ACC112 (cell line): ENCODE measurements at regions not wholly inside any gene's neighbourhood (a gene's known extent, or its start where the extent isn't known, plus 50 kb on each side); places are given as distances from the start of the nearest gene placed in this dataset.
"Not testable (repeated sequence)": the region's sequence is repeated elsewhere in the genome, so short reads cannot be mapped to it uniquely, and the experiment has no call there.

ENCODE experiments used
- H2AFZ ChIP-seq: fragments of 200-600 bp; sonication (generic); one replicate; pipeline ENCODE4 v1.6.0; 2017; ENCODE audit warnings: antibody characterized with exemption, low read length; ENCODE audit not compliant: unreplicated experiment
- H3K27ac ChIP-seq: fragments of 200-600 bp; sonication (generic); 2 replicates; pipeline ENCODE4 v1.5.1; 2014; ENCODE audit warnings: low read depth, mild to moderate bottlenecking, antibody characterized with exemption, low read length, moderate library complexity
- H3K27me3 ChIP-seq: fragments of 200-600 bp; sonication (generic); 2 replicates; pipeline ENCODE4 v1.6.1; 2014; ENCODE audit warnings: mild to moderate bottlenecking, antibody characterized with exemption, low read length, moderate library complexity, mixed read lengths; ENCODE audit not compliant: insufficient read depth
- H3K36me3 ChIP-seq: fragments of 200-600 bp; sonication (generic); 2 replicates; pipeline ENCODE4 v1.6.1; 2016; ENCODE audit warnings: mild to moderate bottlenecking, antibody characterized with exemption, low read length, moderate library complexity, mixed read lengths; ENCODE audit not compliant: insufficient read depth
- H3K4me1 ChIP-seq: fragments of 200-600 bp; sonication (generic); one replicate; pipeline ENCODE4 v1.6.1; 2016; ENCODE audit warnings: low read length, mixed read lengths; ENCODE audit not compliant: insufficient read depth, unreplicated experiment, control insufficient read depth
- H3K4me3 ChIP-seq: fragments of 200-600 bp; sonication (generic); 2 replicates; pipeline ENCODE4 v1.5.1; 2014; ENCODE audit warnings: mild to moderate bottlenecking, low read depth, low read length
- H3K79me2 ChIP-seq: fragments of 200-600 bp; sonication (generic); one replicate; pipeline ENCODE4 v1.6.0; 2016; ENCODE audit warnings: low read length; ENCODE audit not compliant: control insufficient read depth, unreplicated experiment, insufficient read depth

DNA sequence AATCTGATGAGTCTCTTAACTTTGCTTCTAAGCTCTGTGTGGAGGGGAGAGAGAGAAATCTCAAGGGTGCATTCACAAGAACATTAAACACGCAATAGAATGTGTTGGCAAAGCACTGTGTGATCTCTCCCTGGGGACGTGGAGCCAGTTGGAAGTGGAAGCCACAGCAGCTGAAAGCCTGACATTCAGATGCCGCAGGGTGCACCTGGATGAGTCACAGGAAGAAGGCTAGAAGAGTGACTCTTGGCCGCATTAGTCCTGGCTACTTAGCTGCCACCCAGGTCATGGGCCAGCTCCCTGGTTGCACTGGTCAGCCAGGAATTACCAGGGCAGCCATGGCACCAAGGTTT lies 186.9 kb downstream of the ADRA2C start:
- not testable (repeated sequence) for H3K79me2 ChIP-seq, H3K4me1 ChIP-seq, H2AFZ ChIP-seq, H3K36me3 ChIP-seq, H3K27ac ChIP-seq, H3K27me3 ChIP-seq, H3K4me3 ChIP-seq

GRCh38 chr4:3954540-3955320 lies 188.5 kb downstream of the ADRA2C start:
- H3K36me3 ChIP-seq, H3K27me3 ChIP-seq, H3K4me1 ChIP-seq, H3K79me2 ChIP-seq: not testable (repeated sequence)
- H3K4me3 ChIP-seq = peak overlapping the region; percentile 96
- peak overlapping the region; percentile 95 for H3K27ac ChIP-seq
- peak overlapping the region; percentile 91 for H2AFZ ChIP-seq

GRCh38 chr4:3955321-3956164 lies 189.4 kb downstream of the ADRA2C start:
- not testable (repeated sequence) for H3K4me1 ChIP-seq
- peak overlapping the region; percentile 95 for H3K27ac ChIP-seq

DNA sequence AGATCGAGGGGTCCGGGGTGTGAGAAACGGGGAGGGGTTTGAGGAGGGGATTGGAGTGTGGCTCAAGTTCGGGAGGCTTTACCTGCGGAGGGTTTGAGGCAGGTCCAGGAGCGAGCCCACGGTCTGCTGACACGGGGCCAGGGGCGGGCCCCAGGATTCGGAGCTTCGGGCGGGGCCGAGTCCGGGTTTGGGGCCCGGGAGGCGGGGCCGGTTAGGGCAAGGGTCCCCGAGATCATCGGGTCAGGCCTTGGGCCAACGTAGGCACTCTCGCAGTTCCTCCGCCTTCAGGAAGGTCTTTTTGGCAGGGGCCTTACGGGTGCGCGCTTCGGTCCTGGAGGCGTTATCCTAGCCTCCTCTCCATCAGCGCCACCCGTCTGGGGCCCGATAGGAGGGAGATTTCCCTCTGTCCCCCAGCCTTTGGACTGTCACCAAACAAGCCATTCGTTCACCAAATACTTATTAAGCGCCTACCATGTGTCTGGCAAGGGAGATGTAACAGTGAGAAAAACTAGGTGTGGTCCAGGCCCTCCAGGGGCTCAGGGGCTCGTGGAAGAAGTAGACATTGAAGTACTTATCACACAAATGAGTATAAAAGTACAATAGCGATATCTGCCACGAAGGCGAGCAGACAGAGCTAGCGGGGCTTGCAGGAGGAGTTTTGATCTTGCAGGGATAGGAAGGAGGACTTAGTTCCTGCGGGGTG lies 190.1 kb downstream of the ADRA2C start:
- H3K27ac ChIP-seq, H3K4me1 ChIP-seq, H3K36me3 ChIP-seq, H3K27me3 ChIP-seq, H3K79me2 ChIP-seq: not testable (repeated sequence)
- Histone ChIP-seq H2AFZ (peak overlapping the region; percentile 50), H3K4me3 (peak overlapping the region; percentile 74)

More at GRCh38 chr4:3955321-3956164, 189.4 kb downstream of the ADRA2C start:
- not testable (repeated sequence) for H3K79me2 ChIP-seq, H3K27me3 ChIP-seq, H3K36me3 ChIP-seq
- Histone ChIP-seq H2AFZ (peak overlapping the region; percentile 91), H3K4me3 (peak overlapping the region; percentile 96)

DNA sequence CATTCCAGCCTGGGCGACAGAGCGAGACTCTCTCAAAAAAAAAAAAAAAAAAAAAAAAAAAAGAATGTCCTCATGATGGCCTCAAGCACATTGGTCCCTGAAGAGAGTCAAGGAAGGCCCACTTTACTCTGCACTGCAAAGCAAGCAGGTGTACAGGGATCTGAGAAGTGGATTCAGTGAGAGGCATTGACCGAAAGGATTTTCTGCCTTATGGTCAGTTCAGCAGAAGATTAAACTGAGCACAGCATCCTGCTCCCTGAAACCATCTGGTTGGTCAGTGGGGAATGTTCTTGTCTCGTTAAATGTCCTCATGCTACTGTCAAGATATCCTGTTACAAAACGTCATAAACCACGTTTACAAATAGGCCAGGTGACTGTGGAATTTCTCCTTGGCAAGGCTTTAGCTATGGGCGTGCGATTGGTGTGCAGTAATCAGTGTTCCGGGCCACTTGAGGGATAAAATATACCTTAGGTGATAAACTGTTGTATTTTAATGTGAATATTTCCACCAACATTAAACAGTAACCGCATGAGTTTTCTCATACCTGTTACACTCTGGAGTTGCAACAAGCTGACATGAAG lies 195.0 kb downstream of the ADRA2C start:
- not testable (repeated sequence) for H3K27ac ChIP-seq, H2AFZ ChIP-seq, H3K36me3 ChIP-seq, H3K4me3 ChIP-seq, H3K27me3 ChIP-seq, H3K79me2 ChIP-seq, H3K4me1 ChIP-seq

DNA sequence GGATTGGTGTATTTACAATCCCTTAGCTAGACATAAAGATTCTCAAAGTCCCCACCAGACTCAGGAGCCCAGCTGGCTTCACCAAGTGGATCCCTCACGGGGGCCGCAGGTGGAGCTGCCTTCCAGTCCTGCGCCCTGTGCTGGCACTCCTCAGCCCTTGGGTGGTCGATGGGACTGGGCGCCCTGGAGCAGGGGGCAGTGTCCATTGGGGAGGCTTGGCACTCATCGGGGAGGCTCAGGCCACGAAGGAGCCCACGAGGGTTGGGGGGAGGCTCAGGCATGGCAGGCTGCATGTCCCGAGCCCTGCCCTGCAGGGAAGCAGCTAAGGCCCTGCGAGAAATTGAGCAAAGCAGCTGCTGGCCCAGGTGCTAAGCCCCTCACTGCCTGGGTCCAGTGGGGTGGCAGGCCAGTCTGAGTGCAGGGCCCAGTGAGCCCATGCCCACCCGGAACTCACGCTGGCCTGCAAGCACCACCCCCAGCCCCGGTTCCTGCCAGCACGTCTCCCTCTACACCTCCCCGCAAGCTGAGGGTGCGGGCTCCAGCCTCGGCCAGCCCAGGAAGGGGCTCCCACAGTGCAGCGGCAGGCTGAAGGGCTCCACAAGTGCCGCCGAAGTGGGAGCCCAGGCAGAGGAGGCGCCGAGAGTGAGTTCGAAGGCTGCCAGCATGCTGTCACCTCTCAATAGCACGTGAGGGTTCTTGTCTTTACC lies 198.5 kb downstream of the ADRA2C start:
- not testable (repeated sequence) for H3K27me3 ChIP-seq, H3K36me3 ChIP-seq, H3K79me2 ChIP-seq, H2AFZ ChIP-seq, H3K4me1 ChIP-seq, H3K27ac ChIP-seq, H3K4me3 ChIP-seq

GRCh38 chr4:3967204-3967603 lies 201.0 kb downstream of the ADRA2C start:
- not testable (repeated sequence) for H3K79me2 ChIP-seq, H3K27me3 ChIP-seq, H3K36me3 ChIP-seq, H3K4me1 ChIP-seq, H2AFZ ChIP-seq, H3K4me3 ChIP-seq, H3K27ac ChIP-seq

GRCh38 chr4:3972626-3973025 lies 206.4 kb downstream of the ADRA2C start:
- not testable (repeated sequence) for H3K27me3 ChIP-seq, H3K79me2 ChIP-seq, H3K4me1 ChIP-seq, H2AFZ ChIP-seq, H3K4me3 ChIP-seq, H3K36me3 ChIP-seq, H3K27ac ChIP-seq

- H3K27ac ChIP-seq, H2AFZ ChIP-seq, H3K4me1 ChIP-seq, H3K4me3 ChIP-seq, H3K27me3 ChIP-seq, H3K36me3 ChIP-seq, H3K79me2 ChIP-seq: not testable (repeated sequence)
Observed at GRCh38 chr4:3973581-3974200, 207.5 kb downstream of the ADRA2C start.

GRCh38 chr4:3983518-3984125 lies 217.4 kb downstream of the ADRA2C start:
- H2AFZ ChIP-seq, H3K4me3 ChIP-seq, H3K27me3 ChIP-seq, H3K27ac ChIP-seq, H3K79me2 ChIP-seq, H3K4me1 ChIP-seq, H3K36me3 ChIP-seq: not testable (repeated sequence)
